ENCODE measurements at regions not wholly inside any gene's neighbourhood (a gene's known extent, or its start where the extent isn't known, plus 50 kb on each side); places are given as distances from the start of the nearest gene placed in this dataset.
"Not testable (repeated sequence)": the region's sequence is repeated elsewhere in the genome, so short reads cannot be mapped to it uniquely, and the experiment has no call there.

- no peak for DNase-seq
Observed at GRCh38 chr1:89436856-89437255, 73.0 kb downstream of the GBP6 start.

GRCh38 chr1:89438301-89438700 is 74.4 kb downstream of the GBP6 start:
- not testable (repeated sequence) for DNase-seq

- no peak for DNase-seq
Observed at GRCh38 chr1:89440911-89441310, 77.1 kb downstream of the GBP6 start.

- no peak for DNase-seq
Observed at GRCh38 chr1:89444791-89445190, 79.8 kb upstream of the LRRC8B start.

GRCh38 chr1:89451011-89451410 is 73.6 kb upstream of the LRRC8B start:
- DNase-seq, result peak; percentile 6

GRCh38 chr1:89453123-89453972 is 71.3 kb upstream of the LRRC8B start:
- no peak for DNase-seq

GRCh38 chr1:89454845-89455521 is 69.6 kb upstream of the LRRC8B start:
- peak; percentile 79 for DNase-seq

GRCh38 chr1:89457046-89457445 is 67.6 kb upstream of the LRRC8B start:
- no peak for DNase-seq

GRCh38 chr1:89459081-89459480 is 65.5 kb upstream of the LRRC8B start:
- DNase-seq, result no peak

GRCh38 chr1:89460325-89460724 is 64.3 kb upstream of the LRRC8B start:
- no peak for DNase-seq

GRCh38 chr1:89462250-89462649 is 62.4 kb upstream of the LRRC8B start:
- no peak for DNase-seq

GRCh38 chr1:89464008-89464407 is 60.6 kb upstream of the LRRC8B start:
- DNase-seq, result peak; percentile 35

GRCh38 chr1:89465201-89465600 is 59.4 kb upstream of the LRRC8B start:
- DNase-seq, result no peak

GRCh38 chr1:89466307-89466930 is 58.2 kb upstream of the LRRC8B start:
- no peak for DNase-seq

- no peak for DNase-seq
Observed at GRCh38 chr1:89472253-89472652, 52.4 kb upstream of the LRRC8B start.

GRCh38 chr1:89472886-89473417 is 51.7 kb upstream of the LRRC8B start:
- no peak for DNase-seq

All from CD4-positive, alpha-beta T cell treated with Interleukin-10 for 1 hour (primary cell).